ENCODE measurements at regions not wholly inside any gene's neighbourhood (a gene's known extent, or its start where the extent isn't known, plus 50 kb on each side); places are given as distances from the start of the nearest gene placed in this dataset.

- ChIA-PET CTCF (interaction anchor here (0.7 to 1.8 kb wide), 3 partner anchors 20 to 756 kb away, joined by 3 to 6 read pairs (median 3); no protein-coding TSS in a partner anchor), POLR2A (no interaction called here)
- DNase-seq (ENCODE audit: extremely low spot score), result no peak
- TF ChIP-seq CTCF (IDR thresholded peaks at IDR 0.05; ENCODE audit: control extremely low read depth, extremely low read depth, low read depth, missing control alignments), result no peak
These were observed 109.7 kb downstream of the NOL4 start for GRCh38 chr18:34114996-34115395.

GRCh38 chr18:34108206-34108605 is 116.5 kb downstream of the NOL4 start:
- CTCF ChIA-PET, result no interaction called here
- DNase-seq (ENCODE audit: extremely low spot score), result no peak
- no peak for TF ChIP-seq CTCF (IDR thresholded peaks at IDR 0.05; ENCODE audit: control extremely low read depth, extremely low read depth, low read depth, missing control alignments)
- POLR2A ChIA-PET, result no interaction called here

GRCh38 chr18:34098109-34098508 is 126.6 kb downstream of the NOL4 start:
- DNase-seq (ENCODE audit: extremely low spot score), result no peak
- ChIA-PET POLR2A (no interaction called here), CTCF (interaction anchor here (0.7 kb wide), 1 partner anchor 25 kb away, joined by 4 read pairs; no protein-coding TSS in a partner anchor)
- TF ChIP-seq CTCF (IDR thresholded peaks at IDR 0.05; ENCODE audit: control extremely low read depth, extremely low read depth, low read depth, missing control alignments), result no peak

- no peak for TF ChIP-seq CTCF (IDR thresholded peaks at IDR 0.05; ENCODE audit: control extremely low read depth, extremely low read depth, low read depth, missing control alignments)
- ChIA-PET CTCF (interaction anchor here (0.9 kb wide), 1 partner anchor 25 kb away, joined by 3 read pairs; no protein-coding TSS in a partner anchor), POLR2A (no interaction called here)
- DNase-seq (ENCODE audit: extremely low spot score), result no peak
These were observed 127.4 kb downstream of the NOL4 start for GRCh38 chr18:34097312-34097711.

- TF ChIP-seq CTCF (IDR thresholded peaks at IDR 0.05; ENCODE audit: control extremely low read depth, extremely low read depth, low read depth, missing control alignments), result no peak
- no peak for DNase-seq (ENCODE audit: extremely low spot score)
- ChIA-PET POLR2A (no interaction called here), CTCF (interaction anchor here (1.8 kb wide), 1 partner anchor 13 kb away, joined by 4 read pairs; no protein-coding TSS in a partner anchor)
These were observed 130.6 kb downstream of the NOL4 start for GRCh38 chr18:34094148-34094547.

GRCh38 chr18:34092796-34093195 is 131.9 kb downstream of the NOL4 start:
- POLR2A ChIA-PET, result no interaction called here
- CTCF ChIA-PET, result interaction anchor here (1.2 kb wide), 1 partner anchor 253 kb away, joined by 3 read pairs; no protein-coding TSS in a partner anchor

More at GRCh38 chr18:34092796-34093195, 131.9 kb downstream of the NOL4 start:
- no peak for TF ChIP-seq CTCF (IDR thresholded peaks at IDR 0.05; ENCODE audit: control extremely low read depth, extremely low read depth, low read depth, missing control alignments)
- no peak for DNase-seq (ENCODE audit: extremely low spot score)

Data from GM10248 (cell line).